ENCODE measurements at regions not wholly inside any gene's neighbourhood (a gene's known extent, or its start where the extent isn't known, plus 50 kb on each side); places are given as distances from the start of the nearest gene placed in this dataset.
A peak's percentile ranks its signal among the peaks of the same experiment; 100 is the strongest.

- DNase-seq: no peak
Measured at GRCh38 chr13:57450356-57450755, 181.2 kb upstream of the PCDH17 start.

GRCh38 chr13:57452228-57452627 is 179.3 kb upstream of the PCDH17 start:
- no peak for DNase-seq

- DNase-seq: no peak
Measured at GRCh38 chr13:57470491-57470890, 161.1 kb upstream of the PCDH17 start.

- DNase-seq: no peak
Measured at GRCh38 chr13:57491318-57491717, 140.2 kb upstream of the PCDH17 start.

GRCh38 chr13:57507752-57508463 is 123.6 kb upstream of the PCDH17 start:
- DNase-seq: no peak

- no peak for DNase-seq
Measured at GRCh38 chr13:57511603-57512002, 119.9 kb upstream of the PCDH17 start.

GRCh38 chr13:57527114-57527735 is 104.3 kb upstream of the PCDH17 start:
- no peak for DNase-seq

GRCh38 chr13:57531256-57531655 is 100.3 kb upstream of the PCDH17 start:
- DNase-seq: no peak

- DNase-seq: no peak
Measured at GRCh38 chr13:57546942-57547341, 84.6 kb upstream of the PCDH17 start.

GRCh38 chr13:57552437-57552836 is 79.1 kb upstream of the PCDH17 start:
- no peak for DNase-seq

GRCh38 chr13:57553932-57554331 is 77.6 kb upstream of the PCDH17 start:
- no peak for DNase-seq

- DNase-seq: peak; percentile 20
Measured at GRCh38 chr13:57558051-57558467, 73.5 kb upstream of the PCDH17 start.

- DNase-seq: no peak
Measured at GRCh38 chr13:57568865-57569264, 62.7 kb upstream of the PCDH17 start.

- no peak for DNase-seq
Measured at GRCh38 chr13:57569986-57570385, 61.6 kb upstream of the PCDH17 start.

Data from hematopoietic multipotent progenitor cell treated with erythropoietin and hydrocortisone succinate and interleukin-3 and kit ligand, for 8 days (in vitro differentiated cells).